ENCODE measurements at regions not wholly inside any gene's neighbourhood (a gene's known extent, or its start where the extent isn't known, plus 50 kb on each side); places are given as distances from the start of the nearest gene placed in this dataset.

DNA sequence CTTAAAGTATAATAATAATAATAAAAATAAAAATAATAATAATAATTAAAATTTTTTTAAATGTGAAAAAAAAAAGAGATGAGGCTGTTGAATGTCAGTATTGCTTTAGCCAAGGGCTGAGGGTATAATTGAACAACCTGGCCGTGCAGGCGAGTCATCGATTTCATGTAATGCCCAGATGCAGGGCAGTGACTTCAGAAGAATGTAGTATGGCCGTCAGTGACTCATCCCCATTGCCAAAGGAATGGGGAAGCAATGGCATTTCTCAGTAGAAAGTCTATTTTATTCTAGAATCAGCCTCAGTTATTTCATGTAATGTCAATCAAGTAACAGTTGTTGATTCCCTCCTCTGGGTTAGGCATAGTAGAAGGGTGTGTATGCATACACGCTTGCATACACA, 516.4 kb downstream of the GLRX3 start:
- no peak for DNase-seq (ENCODE audit: low read depth in 1 of 2, low spot score in 1 of 2)
- no peaks in the 10 kb centered on the region for H3K27me3 ChIP-seq (ENCODE audit: insufficient read depth, poor library complexity, severe bottlenecking)
- H3K27ac ChIP-seq (replicated peaks), result no peak overlapping the region
- TF ChIP-seq SPI1 (IDR thresholded peaks at IDR 0.05; ENCODE audit: borderline replicate concordance, low read depth), result no peak
- TF ChIP-seq CTCF (IDR thresholded peaks at IDR 0.05; ENCODE audit: insufficient read depth, low read length), result no peak
- no peak for TF ChIP-seq GABPA (IDR thresholded peaks at IDR 0.05; ENCODE audit: low read depth)
- TF ChIP-seq POLR2AphosphoS5 (IDR thresholded peaks at IDR 0.05; ENCODE audit: low read depth), result no peak
- TF ChIP-seq, protein P1, sequence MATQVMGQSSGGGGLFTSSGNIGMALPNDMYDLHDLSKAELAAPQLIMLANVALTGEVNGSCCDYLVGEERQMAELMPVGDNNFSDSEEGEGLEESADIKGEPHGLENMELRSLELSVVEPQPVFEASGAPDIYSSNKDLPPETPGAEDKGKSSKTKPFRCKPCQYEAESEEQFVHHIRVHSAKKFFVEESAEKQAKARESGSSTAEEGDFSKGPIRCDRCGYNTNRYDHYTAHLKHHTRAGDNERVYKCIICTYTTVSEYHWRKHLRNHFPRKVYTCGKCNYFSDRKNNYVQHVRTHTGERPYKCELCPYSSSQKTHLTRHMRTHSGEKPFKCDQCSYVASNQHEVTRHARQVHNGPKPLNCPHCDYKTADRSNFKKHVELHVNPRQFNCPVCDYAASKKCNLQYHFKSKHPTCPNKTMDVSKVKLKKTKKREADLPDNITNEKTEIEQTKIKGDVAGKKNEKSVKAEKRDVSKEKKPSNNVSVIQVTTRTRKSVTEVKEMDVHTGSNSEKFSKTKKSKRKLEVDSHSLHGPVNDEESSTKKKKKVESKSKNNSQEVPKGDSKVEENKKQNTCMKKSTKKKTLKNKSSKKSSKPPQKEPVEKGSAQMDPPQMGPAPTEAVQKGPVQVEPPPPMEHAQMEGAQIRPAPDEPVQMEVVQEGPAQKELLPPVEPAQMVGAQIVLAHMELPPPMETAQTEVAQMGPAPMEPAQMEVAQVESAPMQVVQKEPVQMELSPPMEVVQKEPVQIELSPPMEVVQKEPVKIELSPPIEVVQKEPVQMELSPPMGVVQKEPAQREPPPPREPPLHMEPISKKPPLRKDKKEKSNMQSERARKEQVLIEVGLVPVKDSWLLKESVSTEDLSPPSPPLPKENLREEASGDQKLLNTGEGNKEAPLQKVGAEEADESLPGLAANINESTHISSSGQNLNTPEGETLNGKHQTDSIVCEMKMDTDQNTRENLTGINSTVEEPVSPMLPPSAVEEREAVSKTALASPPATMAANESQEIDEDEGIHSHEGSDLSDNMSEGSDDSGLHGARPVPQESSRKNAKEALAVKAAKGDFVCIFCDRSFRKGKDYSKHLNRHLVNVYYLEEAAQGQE (IDR thresholded peaks at IDR 0.05; ENCODE audit: insufficient replicate concordance, low read depth), result no peak
- H3K4me3 ChIP-seq (replicated peaks; ENCODE audit: insufficient read depth, low read length), result no peak overlapping the region

DNA sequence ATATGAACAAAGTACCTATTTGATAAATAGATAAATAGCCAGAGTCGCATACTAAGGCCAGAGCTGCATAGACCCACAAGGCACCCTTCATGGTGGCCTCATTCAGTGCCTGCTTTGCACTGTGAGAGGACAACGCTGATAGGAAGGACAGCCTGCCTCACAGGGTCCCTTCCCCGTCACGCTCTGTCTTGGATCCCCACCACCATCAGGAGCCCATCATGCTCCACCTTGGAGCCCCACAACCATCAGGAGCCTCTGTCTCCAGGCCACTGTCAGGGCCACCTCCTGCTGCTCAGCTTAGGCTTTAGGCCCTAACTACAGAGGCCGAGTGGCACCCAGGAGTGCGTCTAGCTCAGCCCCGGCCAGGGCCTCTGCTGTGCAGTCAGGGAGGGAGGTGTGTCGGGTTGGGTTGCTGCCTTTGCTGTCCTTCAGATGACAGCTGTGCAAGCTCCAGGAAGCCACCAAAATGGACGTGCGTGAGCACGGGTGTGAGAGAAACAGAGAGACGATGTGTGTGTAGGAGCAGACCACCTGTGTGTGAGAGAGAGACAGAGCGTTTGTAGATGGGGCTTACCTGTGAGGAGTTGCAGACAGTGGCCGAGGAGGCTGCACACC, 516.9 kb downstream of the GLRX3 start:
- TF ChIP-seq, protein P1 (IDR thresholded peaks at IDR 0.05; ENCODE audit: insufficient replicate concordance, low read depth), result no peak
- TF ChIP-seq GABPA (IDR thresholded peaks at IDR 0.05; ENCODE audit: low read depth) (no peak), CTCF (IDR thresholded peaks at IDR 0.05; ENCODE audit: insufficient read depth, low read length) (no peak), SPI1 (IDR thresholded peaks at IDR 0.05; ENCODE audit: borderline replicate concordance, low read depth) (no peak), POLR2AphosphoS5 (IDR thresholded peaks at IDR 0.05; ENCODE audit: low read depth) (no peak)
- no peak overlapping the region for H3K4me3 ChIP-seq (replicated peaks; ENCODE audit: insufficient read depth, low read length)
- no peak for DNase-seq (ENCODE audit: low read depth in 1 of 2, low spot score in 1 of 2)
- no peak overlapping the region for H3K27ac ChIP-seq (replicated peaks)
- no peaks in the 10 kb centered on the region for H3K27me3 ChIP-seq (ENCODE audit: insufficient read depth, poor library complexity, severe bottlenecking)

DNA sequence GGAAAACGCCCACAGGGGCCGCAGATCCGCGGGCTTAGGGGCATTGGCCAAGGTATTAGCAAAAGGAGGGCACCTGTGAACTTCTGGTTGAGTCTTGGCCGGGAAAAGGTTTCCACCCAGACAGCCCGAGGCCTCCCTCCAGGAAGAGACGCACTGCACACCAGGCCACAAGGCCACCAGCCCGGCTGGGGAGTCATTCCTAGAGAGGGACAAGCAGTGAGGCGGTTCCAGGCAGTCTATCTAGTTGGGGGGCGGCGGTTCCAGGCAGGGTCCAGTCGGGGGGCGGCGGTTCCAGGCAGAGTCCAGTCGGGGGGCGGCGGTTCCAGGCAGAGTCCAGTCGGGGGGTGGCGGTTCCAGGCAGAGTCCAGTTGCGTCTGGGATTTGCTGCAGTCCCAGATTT, 518.5 kb downstream of the GLRX3 start:
- no peak overlapping the region for H3K4me3 ChIP-seq (replicated peaks; ENCODE audit: insufficient read depth, low read length)
- TF ChIP-seq GABPA (IDR thresholded peaks at IDR 0.05; ENCODE audit: low read depth) (no peak), SPI1 (IDR thresholded peaks at IDR 0.05; ENCODE audit: borderline replicate concordance, low read depth) (no peak), CTCF (IDR thresholded peaks at IDR 0.05; ENCODE audit: insufficient read depth, low read length) (no peak), POLR2AphosphoS5 (IDR thresholded peaks at IDR 0.05; ENCODE audit: low read depth) (no peak)
- TF ChIP-seq, protein P1 (IDR thresholded peaks at IDR 0.05; ENCODE audit: insufficient replicate concordance, low read depth), result no peak
- no peak for DNase-seq (ENCODE audit: low read depth in 1 of 2, low spot score in 1 of 2)

More for the DNA sequence above, 518.5 kb downstream of the GLRX3 start:
- Histone ChIP-seq H3K27me3 (ENCODE audit: insufficient read depth, poor library complexity, severe bottlenecking) (no peaks in the 10 kb centered on the region), H3K27ac (replicated peaks) (no peak overlapping the region)
